ENCODE measurements at regions not wholly inside any gene's neighbourhood (a gene's known extent, or its start where the extent isn't known, plus 50 kb on each side); places are given as distances from the start of the nearest gene placed in this dataset.

- no peak overlapping the region for H3K27ac ChIP-seq (ENCODE audit: low read length)
- H3K9ac ChIP-seq (ENCODE audit: low read length), result no peak overlapping the region
- no peak overlapping the region for H3K4me3 ChIP-seq (ENCODE audit: low read length)
- H3K9me3 ChIP-seq (ENCODE audit: low read length), result no peaks in the 10 kb centered on the region
- H3K4me1 ChIP-seq (ENCODE audit: insufficient read depth, low read length), result no peaks in the 10 kb centered on the region
- H3K27me3 ChIP-seq (ENCODE audit: low read length), result peaks cover 60% of the 10 kb centered on the region
- CTCF ChIA-PET, result no interaction called here
- DNase-seq, result no peak
- no peaks in the 10 kb centered on the region for H3K9me2 ChIP-seq (replicated peaks; ENCODE audit: low read length)
- no peaks in the 10 kb centered on the region for H3K79me2 ChIP-seq (ENCODE audit: low read length)
- H3K4me2 ChIP-seq (ENCODE audit: low read length), result no peak overlapping the region
- H3K36me3 ChIP-seq (ENCODE audit: low read depth, low read length), result no peaks in the 10 kb centered on the region
- POLR2A ChIA-PET (ENCODE audit: unreplicated experiment), result no interaction called here
- no peak overlapping the region for H2AFZ ChIP-seq (ENCODE audit: low read length)
- H4K20me1 ChIP-seq (ENCODE audit: low read length), result no peaks in the 10 kb centered on the region
- H3F3A ChIP-seq (ENCODE audit: low read length, unreplicated experiment), result no peaks in the 10 kb centered on the region
- BruUV-seq (replicated peaks), result no TSS peak
- ATAC-seq, result no peak
- intact Hi-C loops (cut with micrococcal nuclease), result no loop called here
- no peak for TF ChIP-seq EZH2 (IDR thresholded peaks at IDR 0.05; ENCODE audit: low read length, unreplicated experiment)
- TF ChIP-seq EZH2phosphoT487 (IDR thresholded peaks at IDR 0.05; ENCODE audit: borderline replicate concordance, low read length), result no peak
- no peak for TF ChIP-seq CTCF (conservative IDR thresholded peaks at IDR 0.05; ENCODE audit: low read depth, low read length)
Measured at GRCh38 chr10:45082176-45082575, 81.5 kb downstream of the ZNF22 start.

GRCh38 chr10:45091968-45092367, 91.2 kb downstream of the ZNF22 start:
- H3K9me2 ChIP-seq (replicated peaks; ENCODE audit: low read length), result no peaks in the 10 kb centered on the region
- ChIA-PET CTCF (no interaction called here), POLR2A (ENCODE audit: unreplicated experiment) (no interaction called here)
- no peak for DNase-seq
- H3K36me3 ChIP-seq (ENCODE audit: low read depth, low read length), result no peaks in the 10 kb centered on the region
- no peaks in the 10 kb centered on the region for H3K9me3 ChIP-seq (ENCODE audit: low read length)
- intact Hi-C loops (cut with micrococcal nuclease), result no loop called here
- peaks cover 73% of the 10 kb centered on the region for H3K27me3 ChIP-seq (ENCODE audit: low read length)
- H3K4me1 ChIP-seq (ENCODE audit: insufficient read depth, low read length), result no peaks in the 10 kb centered on the region
- H3K9ac ChIP-seq (ENCODE audit: low read length), result no peak overlapping the region
- no TSS peak for BruUV-seq (replicated peaks)
- H3K27ac ChIP-seq (ENCODE audit: low read length), result no peak overlapping the region
- no peak overlapping the region for H3K4me3 ChIP-seq (ENCODE audit: low read length)
- no peaks in the 10 kb centered on the region for H3F3A ChIP-seq (ENCODE audit: low read length, unreplicated experiment)
- ATAC-seq, result no peak
- H4K20me1 ChIP-seq (ENCODE audit: low read length), result no peaks in the 10 kb centered on the region
- no peak overlapping the region for H3K4me2 ChIP-seq (ENCODE audit: low read length)
- H2AFZ ChIP-seq (ENCODE audit: low read length), result no peak overlapping the region
- TF ChIP-seq EZH2phosphoT487 (IDR thresholded peaks at IDR 0.05; ENCODE audit: borderline replicate concordance, low read length), result no peak
- H3K79me2 ChIP-seq (ENCODE audit: low read length), result no peaks in the 10 kb centered on the region

GRCh38 chr10:45093945-45094344, 93.2 kb downstream of the ZNF22 start:
- Histone ChIP-seq H3K4me3 (ENCODE audit: low read length) (no peak overlapping the region), H3K79me2 (ENCODE audit: low read length) (no peaks in the 10 kb centered on the region), H3F3A (ENCODE audit: low read length, unreplicated experiment) (no peaks in the 10 kb centered on the region), H2AFZ (ENCODE audit: low read length) (no peak overlapping the region), H3K4me2 (ENCODE audit: low read length) (no peak overlapping the region), H3K4me1 (ENCODE audit: insufficient read depth, low read length) (no peaks in the 10 kb centered on the region), H3K9me3 (ENCODE audit: low read length) (no peaks in the 10 kb centered on the region), H3K27me3 (ENCODE audit: low read length) (peaks cover 82% of the 10 kb centered on the region), H3K9me2 (replicated peaks; ENCODE audit: low read length) (no peaks in the 10 kb centered on the region), H3K9ac (ENCODE audit: low read length) (no peak overlapping the region), H3K27ac (ENCODE audit: low read length) (no peak overlapping the region), H4K20me1 (ENCODE audit: low read length) (no peaks in the 10 kb centered on the region), H3K36me3 (ENCODE audit: low read depth, low read length) (no peaks in the 10 kb centered on the region)
- TF ChIP-seq EZH2 (IDR thresholded peaks at IDR 0.05; ENCODE audit: low read length, unreplicated experiment) (no peak), CTCF (conservative IDR thresholded peaks at IDR 0.05; ENCODE audit: low read depth, low read length) (no peak), EZH2phosphoT487 (IDR thresholded peaks at IDR 0.05; ENCODE audit: borderline replicate concordance, low read length) (no peak)
- no TSS peak for BruUV-seq (replicated peaks)
- ATAC-seq (no peak), DNase-seq (no peak)
- ChIA-PET POLR2A (ENCODE audit: unreplicated experiment) (no interaction called here), CTCF (no interaction called here)
- intact Hi-C loops (cut with micrococcal nuclease), result no loop called here

All from PC-3 (cell line).